CD4-positive, alpha-beta memory T cell (primary cell): ENCODE measurements at regions not wholly inside any gene's neighbourhood (a gene's known extent, or its start where the extent isn't known, plus 50 kb on each side); places are given as distances from the start of the nearest gene placed in this dataset.

ENCODE experiments used
- CTCF ChIA-PET: fragments of 350-600 bp; sonication (Branson Sonifier 250); formaldehyde crosslinking; loops from one replicate; lab custom pipeline; 2021; ENCODE audit warnings: inconsistent platforms; ENCODE audit not compliant: partially characterized antibody; lab: Charles Lee
- POLR2A ChIA-PET: fragments of 350-600 bp; sonication (Branson Sonifier 250); formaldehyde crosslinking; loops from one replicate; lab custom pipeline; 2021; ENCODE audit not compliant: partially characterized antibody; lab: Charles Lee
- DNase-seq, 5 donors: peaks; one replicate each; pipeline versions ENCODE4 v3.0.0 to v3.0.0-alpha.2; 2020 to 2022; ENCODE audit warnings: mixed read lengths in 1 of 5
- H3K27ac ChIP-seq: one replicate; pipeline ENCODE4 v1.7.0; 2013; ENCODE audit warnings: low read depth, low read length
- H3K27me3 ChIP-seq: 2 replicates; pipeline ENCODE4 v1.7.0; 2013; ENCODE audit warnings: mild to moderate bottlenecking, low read length, moderate library complexity; ENCODE audit not compliant: insufficient read depth
- H3K36me3 ChIP-seq: 2 replicates; pipeline ENCODE4 v1.7.0; 2013; ENCODE audit warnings: mild to moderate bottlenecking, low read length, moderate library complexity; ENCODE audit not compliant: insufficient read depth
- H3K4me1 ChIP-seq: 2 replicates; pipeline ENCODE4 v1.7.0; 2013; ENCODE audit warnings: mild to moderate bottlenecking, low read length, moderate library complexity; ENCODE audit not compliant: insufficient read depth
- H3K4me3 ChIP-seq, 2 donors: one replicate each; pipeline ENCODE4 v1.7.0; 2013; ENCODE audit warnings: low read length in 2 of 2, mild to moderate bottlenecking in 1 of 2
- H3K9me3 ChIP-seq, 2 donors: one replicate each; pipeline ENCODE4 v1.7.0; 2013; ENCODE audit warnings: low read length in 2 of 2, control low read depth in 1 of 2; ENCODE audit not compliant: control insufficient read depth in 1 of 2
- H3K27ac Mint-ChIP-seq, 7 donors: one replicate each; pipeline ENCODE4 v1.8.0; 2020 to 2021; ENCODE audit warnings: mixed read lengths in 7 of 7, mild to moderate bottlenecking in 6 of 7, inconsistent platforms in 3 of 7, moderate library complexity in 3 of 7
- H3K27me3 Mint-ChIP-seq, 2 donors: one replicate each; pipeline ENCODE4 v1.8.0; 2020 to 2021; ENCODE audit warnings: mixed read lengths in 2 of 2
- H3K36me3 Mint-ChIP-seq, 2 donors: one replicate each; pipeline ENCODE4 v1.8.0; 2020 to 2021; ENCODE audit warnings: mixed read lengths in 2 of 2, inconsistent platforms in 1 of 2, mild to moderate bottlenecking in 1 of 2
- H3K4me1 Mint-ChIP-seq, 4 donors: one replicate each; pipeline ENCODE4 v1.8.0; 2020 to 2021; ENCODE audit warnings: mixed read lengths in 4 of 4, mild to moderate bottlenecking in 1 of 4
- H3K4me3 Mint-ChIP-seq, 8 donors: one replicate each; pipeline ENCODE4 v1.8.0; 2020 to 2021; ENCODE audit warnings: mixed read lengths in 8 of 8, mild to moderate bottlenecking in 7 of 8, moderate library complexity in 6 of 8, inconsistent platforms in 3 of 8
- H3K9me3 Mint-ChIP-seq, 8 donors: one replicate each; pipeline ENCODE4 v1.8.0; 2020 to 2021; ENCODE audit warnings: mixed read lengths in 8 of 8, mild to moderate bottlenecking in 5 of 8, inconsistent platforms in 3 of 8, moderate library complexity in 1 of 8
- intact Hi-C: fragments of 100-400 bp; cut with micrococcal nuclease; formaldehyde crosslinking; loops from one replicate; pipeline ENCODE4 v1.15.1; 2023

DNA sequence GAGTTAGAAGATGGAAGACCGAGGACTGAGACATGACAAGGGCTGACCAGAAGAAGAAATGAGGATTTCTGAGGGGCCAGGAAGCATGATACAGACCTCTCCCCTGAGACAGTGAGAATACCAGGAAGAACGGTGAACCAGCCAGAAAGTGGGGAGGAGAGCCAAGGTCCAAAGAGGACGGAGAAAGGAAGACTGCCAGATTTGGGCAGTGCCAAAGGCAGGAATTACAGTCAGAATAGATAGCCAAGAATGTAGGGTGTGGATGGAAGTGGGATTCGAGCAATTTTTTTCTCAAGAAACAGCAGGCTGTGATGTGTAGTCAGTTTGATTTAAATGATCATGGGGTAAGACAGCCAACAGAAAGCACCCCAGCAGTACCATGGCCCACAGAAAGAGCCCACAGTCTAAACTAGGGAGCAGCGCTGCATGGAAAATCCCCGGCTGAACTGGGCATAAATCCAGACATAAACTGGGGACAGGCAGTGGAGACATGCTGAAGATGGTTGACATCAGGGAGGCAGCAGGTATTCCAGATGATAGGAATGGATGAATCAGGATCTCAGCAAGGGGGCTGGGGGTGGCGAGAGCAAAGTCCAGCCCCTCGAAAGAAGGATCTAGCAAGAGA lies 67.3 kb upstream of the BARX2 start:
- Histone ChIP-seq H3K36me3 (no peaks in the 10 kb centered on the region), H3K27ac (no peak overlapping the region), H3K27me3 (no peaks in the 10 kb centered on the region), H3K9me3 (no peaks in the 10 kb centered on the region), H3K4me1 (no peaks in the 10 kb centered on the region), H3K4me3 (no peak overlapping the region)
- H3K27me3 Mint-ChIP-seq, result peaks cover 5% of the 10 kb centered on the region in 2 donors
- H3K9me3 Mint-ChIP-seq, result peaks cover 0 to 1% (median 0%) of the 10 kb centered on the region in 8 donors
- no peaks in the 10 kb centered on the region for H3K4me1 Mint-ChIP-seq
- H3K36me3 Mint-ChIP-seq, result no peaks in the 10 kb centered on the region
- ChIA-PET POLR2A (no interaction called here), CTCF (no interaction called here)
- H3K4me3 Mint-ChIP-seq, result no peak overlapping the region
- H3K27ac Mint-ChIP-seq, result no peak overlapping the region
- intact Hi-C loops, result no loop called here
- DNase-seq, result no peak

DNA sequence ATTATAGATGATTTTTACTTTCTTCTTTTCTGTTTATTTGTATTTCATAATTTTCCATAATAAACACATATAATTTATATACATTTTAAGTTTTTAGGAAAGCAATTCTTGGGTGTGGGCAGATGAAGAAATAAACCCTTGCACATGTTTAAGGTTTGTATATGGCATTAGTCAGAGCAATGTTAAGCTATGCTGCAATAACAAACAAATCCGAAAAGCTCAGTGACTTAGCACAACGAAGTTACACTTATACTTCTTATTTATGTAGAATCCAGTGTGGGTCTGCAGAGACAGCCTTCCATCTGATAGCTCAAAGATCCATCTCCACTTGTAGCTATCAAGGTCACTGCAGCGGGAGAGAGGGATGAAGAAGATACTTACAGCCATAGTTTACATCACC lies 68.5 kb upstream of the BARX2 start:
- intact Hi-C loops, result no loop called here
- Mint-ChIP-seq H3K36me3 (no peaks in the 10 kb centered on the region), H3K27me3 (peaks cover 5% of the 10 kb centered on the region in 2 donors)

DNA sequence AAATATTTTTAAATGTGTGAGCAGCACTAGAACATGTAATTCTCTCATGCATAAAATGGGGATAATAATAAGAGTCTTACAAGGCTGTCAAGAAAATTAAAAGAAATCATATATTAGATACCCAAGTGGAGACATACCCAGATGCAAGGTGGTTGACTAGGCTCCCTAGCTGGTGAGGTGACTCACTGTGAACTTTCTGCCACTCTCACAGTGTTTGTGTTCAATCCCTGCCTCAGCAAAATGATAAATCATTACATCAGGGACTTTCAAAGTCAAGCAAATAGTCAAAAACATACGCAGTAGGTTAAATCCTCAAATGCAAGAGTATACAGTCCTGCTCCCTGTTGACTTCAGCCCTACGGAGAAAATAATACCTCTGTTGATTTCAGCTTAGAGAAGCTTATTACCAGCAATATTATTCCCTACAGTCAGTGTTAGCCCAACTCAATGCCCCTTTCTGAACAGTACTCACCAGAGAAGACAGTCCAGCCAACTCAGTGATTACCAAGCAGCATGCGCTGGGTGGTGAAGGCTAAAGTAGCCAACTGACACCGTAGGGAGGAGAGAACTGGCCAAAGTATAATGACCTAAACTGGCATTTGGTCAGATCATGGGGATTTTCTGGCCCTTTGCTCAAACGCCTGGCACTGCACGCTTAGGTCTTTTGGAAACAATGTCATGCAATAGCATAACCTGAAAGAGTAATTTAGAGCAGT lies 73.1 kb upstream of the BARX2 start:
- Histone ChIP-seq H3K9me3 (no peaks in the 10 kb centered on the region), H3K27ac (no peak overlapping the region), H3K36me3 (no peaks in the 10 kb centered on the region), H3K4me3 (no peak overlapping the region), H3K4me1 (no peaks in the 10 kb centered on the region), H3K27me3 (no peaks in the 10 kb centered on the region)
- no peak overlapping the region for H3K4me3 Mint-ChIP-seq
- H3K4me1 Mint-ChIP-seq, result peaks cover 0 to 1% (median 0%) of the 10 kb centered on the region in 4 donors
- POLR2A ChIA-PET, result no interaction called here
- peaks cover 7 to 8% of the 10 kb centered on the region in 2 donors for H3K27me3 Mint-ChIP-seq
- H3K27ac Mint-ChIP-seq, result no peak overlapping the region
- CTCF ChIA-PET, result no interaction called here
- no peaks in the 10 kb centered on the region for H3K36me3 Mint-ChIP-seq
- intact Hi-C loops, result no loop called here
- peaks cover 0 to 5% (median 0%) of the 10 kb centered on the region in 8 donors for H3K9me3 Mint-ChIP-seq
- no peak for DNase-seq

More for the DNA sequence above, 68.5 kb upstream of the BARX2 start:
- Mint-ChIP-seq H3K4me1 (no peaks in the 10 kb centered on the region), H3K27ac (no peak overlapping the region), H3K9me3 (peaks cover 0 to 1% (median 0%) of the 10 kb centered on the region in 8 donors), H3K4me3 (no peak overlapping the region)
- no peaks in the 10 kb centered on the region for H3K27me3 ChIP-seq
- H3K36me3 ChIP-seq, result no peaks in the 10 kb centered on the region
- no peaks in the 10 kb centered on the region for H3K9me3 ChIP-seq
- ChIA-PET POLR2A (no interaction called here), CTCF (no interaction called here)
- no peaks in the 10 kb centered on the region for H3K4me1 ChIP-seq
- no peak overlapping the region for H3K27ac ChIP-seq
- no peak overlapping the region for H3K4me3 ChIP-seq
- DNase-seq, result no peak

DNA sequence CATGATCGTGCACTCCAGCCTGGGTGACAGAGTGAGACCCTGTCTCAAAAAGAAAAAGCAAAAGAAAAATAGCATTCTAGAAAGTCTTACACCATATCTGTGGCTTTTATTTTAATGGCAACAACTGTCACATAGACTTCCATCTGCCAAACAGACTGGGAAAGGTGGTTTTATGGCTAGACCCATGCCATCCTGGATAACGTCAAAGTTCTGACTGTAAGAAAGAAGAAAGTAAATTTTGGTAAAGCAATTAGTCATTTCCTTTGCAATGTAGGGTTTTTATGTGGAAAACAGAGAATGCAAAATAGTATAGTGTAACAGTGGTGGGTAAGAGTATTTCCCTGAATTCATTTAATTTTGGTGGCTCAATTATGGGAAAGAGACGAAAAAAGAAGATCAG lies 75.5 kb upstream of the BARX2 start:
- Mint-ChIP-seq H3K27ac (no peak overlapping the region), H3K4me1 (peaks cover 0 to 1% (median 0%) of the 10 kb centered on the region in 4 donors), H3K9me3 (peaks cover 0 to 5% (median 0%) of the 10 kb centered on the region in 8 donors), H3K27me3 (peaks cover 7 to 17% of the 10 kb centered on the region in 2 donors), H3K36me3 (no peaks in the 10 kb centered on the region), H3K4me3 (no peak overlapping the region)
- POLR2A ChIA-PET, result no interaction called here
- H3K27ac ChIP-seq, result no peak overlapping the region
- DNase-seq, result no peak
- no peaks in the 10 kb centered on the region for H3K9me3 ChIP-seq
- H3K4me1 ChIP-seq, result no peaks in the 10 kb centered on the region
- H3K36me3 ChIP-seq, result no peaks in the 10 kb centered on the region
- CTCF ChIA-PET, result no interaction called here
- H3K27me3 ChIP-seq, result no peaks in the 10 kb centered on the region
- no peak overlapping the region for H3K4me3 ChIP-seq
- intact Hi-C loops, result no loop called here

DNA sequence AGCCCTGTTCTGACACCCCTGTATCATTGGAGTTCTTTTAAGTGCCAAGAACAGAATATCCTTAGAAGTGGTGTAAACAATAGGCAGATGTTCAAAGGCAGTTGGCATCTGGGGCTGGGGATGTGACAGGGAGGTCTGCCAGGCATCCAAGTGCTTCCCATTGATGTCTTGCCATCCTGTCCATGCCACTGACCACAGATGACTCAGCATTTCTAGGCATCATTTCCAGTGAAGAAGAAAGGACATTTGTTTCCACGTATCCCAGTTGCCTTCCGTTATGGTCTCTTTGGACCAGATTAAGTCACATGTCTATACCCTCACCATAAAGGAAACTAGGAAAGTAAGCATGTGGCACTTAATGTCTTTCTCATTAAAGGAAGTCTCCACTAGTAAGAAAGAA lies 76.7 kb upstream of the BARX2 start:
- Mint-ChIP-seq H3K36me3 (no peaks in the 10 kb centered on the region), H3K4me1 (peaks cover 0 to 1% (median 0%) of the 10 kb centered on the region in 4 donors), H3K27ac (no peak overlapping the region), H3K4me3 (no peak overlapping the region), H3K9me3 (peaks cover 0 to 5% (median 0%) of the 10 kb centered on the region in 8 donors), H3K27me3 (peaks cover 4 to 17% of the 10 kb centered on the region in 2 donors)
- intact Hi-C loops, result no loop called here
- CTCF ChIA-PET, result no interaction called here
- no peaks in the 10 kb centered on the region for H3K27me3 ChIP-seq
- no peaks in the 10 kb centered on the region for H3K9me3 ChIP-seq
- H3K27ac ChIP-seq, result no peak overlapping the region
- POLR2A ChIA-PET, result no interaction called here
- H3K36me3 ChIP-seq, result no peaks in the 10 kb centered on the region
- no peak for DNase-seq
- H3K4me3 ChIP-seq, result no peak overlapping the region
- H3K4me1 ChIP-seq, result no peaks in the 10 kb centered on the region

DNA sequence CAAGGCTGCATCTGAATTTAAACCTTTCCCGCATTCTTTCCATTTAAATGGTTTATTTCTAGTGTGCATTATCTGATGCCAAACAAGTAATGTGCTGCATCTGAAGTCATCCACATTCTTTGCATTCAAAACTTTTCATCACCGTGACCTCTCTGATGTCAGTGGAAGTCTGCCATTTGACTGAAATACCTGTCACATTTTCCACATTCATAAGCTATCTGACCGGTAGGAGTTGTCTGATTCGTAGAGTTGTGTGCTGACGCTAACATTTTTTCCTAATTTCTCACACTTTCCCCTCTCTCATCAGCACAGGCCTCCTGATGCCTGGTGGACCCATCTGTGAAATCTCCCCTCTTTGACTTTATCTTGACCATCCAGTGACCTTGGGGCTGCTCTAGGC lies 79.9 kb upstream of the BARX2 start:
- H3K36me3 ChIP-seq, result no peaks in the 10 kb centered on the region
- H3K9me3 ChIP-seq, result no peaks in the 10 kb centered on the region
- H3K27me3 ChIP-seq, result no peaks in the 10 kb centered on the region
- no peak overlapping the region for H3K4me3 ChIP-seq
- DNase-seq, result no peak
- ChIA-PET CTCF (no interaction called here), POLR2A (no interaction called here)
- Mint-ChIP-seq H3K9me3 (peaks cover 0 to 7% (median 0%) of the 10 kb centered on the region in 8 donors), H3K27ac (no peak overlapping the region), H3K4me1 (peaks cover 0 to 1% (median 0%) of the 10 kb centered on the region in 4 donors), H3K27me3 (peaks cover 6 to 21% of the 10 kb centered on the region in 2 donors), H3K4me3 (no peak overlapping the region), H3K36me3 (no peaks in the 10 kb centered on the region)
- no peaks in the 10 kb centered on the region for H3K4me1 ChIP-seq
- intact Hi-C loops, result no loop called here
- H3K27ac ChIP-seq, result no peak overlapping the region

DNA sequence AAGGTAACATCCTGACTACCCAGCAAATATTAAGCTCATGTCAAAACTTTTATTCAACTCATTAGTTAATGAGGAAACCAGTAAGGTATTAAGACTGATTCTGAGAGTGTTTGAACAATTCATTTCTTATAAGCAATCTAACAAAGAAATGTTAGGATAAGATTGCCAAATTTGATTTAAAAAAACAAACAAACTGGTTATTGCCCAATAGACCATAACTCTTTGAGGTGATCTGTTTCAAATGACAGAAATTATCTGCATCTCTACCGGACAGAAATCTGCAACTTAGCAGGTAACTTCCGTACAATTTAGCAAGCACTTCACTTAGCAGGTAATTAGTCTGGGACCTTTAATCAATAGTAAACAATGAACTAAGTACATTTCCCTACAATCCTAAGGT lies 82.9 kb upstream of the BARX2 start:
- H3K9me3 ChIP-seq, result no peaks in the 10 kb centered on the region
- no peaks in the 10 kb centered on the region for H3K36me3 Mint-ChIP-seq
- H3K27me3 ChIP-seq, result no peaks in the 10 kb centered on the region
- peaks cover 0 to 2% (median 0%) of the 10 kb centered on the region in 8 donors for H3K9me3 Mint-ChIP-seq
- H3K27ac Mint-ChIP-seq, result no peak overlapping the region
- no peak for DNase-seq
- ChIA-PET POLR2A (no interaction called here), CTCF (no interaction called here)
- no peak overlapping the region for H3K4me3 ChIP-seq
- no peak overlapping the region for H3K4me3 Mint-ChIP-seq
- intact Hi-C loops, result no loop called here
- no peaks in the 10 kb centered on the region for H3K4me1 Mint-ChIP-seq
- no peaks in the 10 kb centered on the region for H3K36me3 ChIP-seq
- H3K4me1 ChIP-seq, result no peaks in the 10 kb centered on the region
- H3K27me3 Mint-ChIP-seq, result peaks cover 17 to 28% of the 10 kb centered on the region in 2 donors
- H3K27ac ChIP-seq, result no peak overlapping the region
